ENCODE measurements at regions not wholly inside any gene's neighbourhood (a gene's known extent, or its start where the extent isn't known, plus 50 kb on each side); places are given as distances from the start of the nearest gene placed in this dataset.

GRCh38 chr13:91174886-91175501 lies 172.5 kb upstream of the MIR17HG start:
- in situ Hi-C loops (cut with MboI) (no loop called here), intact Hi-C loops (cut with micrococcal nuclease) (no loop called here)
- Histone ChIP-seq H3K4me3 (no peak overlapping the region), H3K27me3 (ENCODE audit: control insufficient read depth in 2 of 2, insufficient read depth in 2 of 2, low read length in 2 of 2) (peaks cover 0 to 7% of the 10 kb centered on the region in 2 experiments; a peak in 2 of 5 replicates), H2AFZ (ENCODE audit: low read depth, low read length) (no peak overlapping the region), H3K9me3 (replicated peaks; ENCODE audit: control insufficient read depth, insufficient read depth, low read depth, low read length) (no peaks in the 10 kb centered on the region), H3K9me1 (ENCODE audit: control insufficient read depth, insufficient read depth, low read length) (no peaks in the 10 kb centered on the region), H3K4me1 (replicated peaks in 1 of 2; ENCODE audit: control insufficient read depth in 2 of 2, insufficient read depth in 2 of 2, low read length in 2 of 2) (peaks cover 0 to 8% of the 10 kb centered on the region in 2 experiments; a peak in 1 of 5 replicates), H3K79me2 (ENCODE audit: control insufficient read depth, insufficient read depth, low read length) (no peaks in the 10 kb centered on the region), H3K36me3 (ENCODE audit: control insufficient read depth, insufficient read depth, low read length) (no peaks in the 10 kb centered on the region), H3K27ac (ENCODE audit: extremely low read depth, low read depth, low read length) (no peak overlapping the region), H3K4me2 (ENCODE audit: insufficient read depth, low read length) (0 out of 2 replicates have a peak overlapping the region, but pooled peaks have one; percentile 1), H4K20me1 (replicated peaks; ENCODE audit: control insufficient read depth, insufficient read depth, low read length) (no peaks in the 10 kb centered on the region), H3K9ac (ENCODE audit: insufficient read depth in 1 of 2, low read depth in 2 of 2, low read length in 2 of 2) (no peak overlapping the region)
- 4% methylated on average over 52 of the region's 52 CpGs for WGBS (ENCODE audit: insufficient coverage, low coverage, missing lambda C conversion rate)
- ATAC-seq (peak; percentile 51), DNase-seq (ENCODE audit: extremely low read depth in 1 of 4, low spot score in 3 of 4) (no peak), FAIRE-seq (no peak)
- BruUV-seq (replicated peaks) = no TSS peak
- POLR2A ChIA-PET = interaction anchor here (0.7 to 1.0 kb wide), 3 partner anchors 16 to 29 kb away, joined by 3 read pairs; no protein-coding TSS in a partner anchor
- CTCF ChIA-PET (ENCODE audit: low intra/inter-chr PET ratio) = no interaction called here
- no peak for TF ChIP-seq BRF2 (IDR thresholded peaks at IDR 0.05; ENCODE audit: borderline replicate concordance, insufficient read depth, insufficient read length)
- TF ChIP-seq ZNF143 (CRISPR knock-in tag; IDR thresholded peaks at IDR 0.05) = 0 out of 2 replicates have a peak, but pooled peaks have one; percentile 6
- no peak for TF ChIP-seq ADNP (tag; IDR thresholded peaks at IDR 0.05)
- TF ChIP-seq SMAD3 (CRISPR knock-in tag; conservative IDR thresholded peaks at IDR 0.05) = 0 out of 2 replicates have a peak, but pooled peaks have one; percentile 24
- TF ChIP-seq GTF2A2 (tag; IDR thresholded peaks at IDR 0.05) = 0 out of 2 replicates have a peak, but pooled peaks have one; percentile 57
- no peak for TF ChIP-seq REST (IDR thresholded peaks at IDR 0.05; ENCODE audit: borderline replicate concordance)
- TF ChIP-seq REST (CRISPR knock-in tag; IDR thresholded peaks at IDR 0.05; ENCODE audit: low read depth) = peak; percentile 84; the same call in 1 of the 2 replicates
- peak; percentile 74 for TF ChIP-seq RBFOX2 (IDR thresholded peaks at IDR 0.05; ENCODE audit: low read depth, low read length)
- 0 out of 2 replicates have a peak, but pooled peaks have one; percentile 21 for TF ChIP-seq ATF2 (CRISPR knock-in tag; IDR thresholded peaks at IDR 0.05)
- peak in 1 of 3 experiments; percentile 6 for TF ChIP-seq YY1 (IDR thresholded peaks at IDR 0.05; ENCODE audit: borderline replicate concordance in 1 of 3, control insufficient read depth in 1 of 3, extremely low read depth in 1 of 3, insufficient read depth in 3 of 3, insufficient read length in 1 of 3, insufficient replicate concordance in 2 of 3, low read depth in 1 of 3, low read length in 2 of 3)

All from K562 (cell line).